ENCODE measurements at regions not wholly inside any gene's neighbourhood (a gene's known extent, or its start where the extent isn't known, plus 50 kb on each side); places are given as distances from the start of the nearest gene placed in this dataset.

DNA sequence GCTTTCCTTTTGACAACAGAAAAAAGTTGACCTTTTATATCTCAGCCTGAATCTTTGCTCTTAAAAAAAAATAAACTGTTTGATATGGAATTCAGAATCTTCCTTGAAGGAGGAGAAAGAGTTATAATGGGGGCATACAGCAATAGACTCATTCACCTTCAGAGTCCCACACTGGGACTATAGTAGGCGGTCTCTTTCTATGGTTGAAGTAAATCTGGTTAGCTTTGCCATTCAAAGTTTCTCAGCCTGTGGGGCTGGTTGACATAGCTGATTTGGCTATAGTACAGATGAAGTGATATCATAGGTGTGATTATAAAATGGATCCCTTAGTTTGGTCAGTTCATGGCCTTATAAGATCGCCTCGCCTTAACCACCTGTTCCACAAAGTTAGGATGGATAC lies 156.2 kb downstream of the SH2D1A start:
- TF ChIP-seq, protein P1, sequence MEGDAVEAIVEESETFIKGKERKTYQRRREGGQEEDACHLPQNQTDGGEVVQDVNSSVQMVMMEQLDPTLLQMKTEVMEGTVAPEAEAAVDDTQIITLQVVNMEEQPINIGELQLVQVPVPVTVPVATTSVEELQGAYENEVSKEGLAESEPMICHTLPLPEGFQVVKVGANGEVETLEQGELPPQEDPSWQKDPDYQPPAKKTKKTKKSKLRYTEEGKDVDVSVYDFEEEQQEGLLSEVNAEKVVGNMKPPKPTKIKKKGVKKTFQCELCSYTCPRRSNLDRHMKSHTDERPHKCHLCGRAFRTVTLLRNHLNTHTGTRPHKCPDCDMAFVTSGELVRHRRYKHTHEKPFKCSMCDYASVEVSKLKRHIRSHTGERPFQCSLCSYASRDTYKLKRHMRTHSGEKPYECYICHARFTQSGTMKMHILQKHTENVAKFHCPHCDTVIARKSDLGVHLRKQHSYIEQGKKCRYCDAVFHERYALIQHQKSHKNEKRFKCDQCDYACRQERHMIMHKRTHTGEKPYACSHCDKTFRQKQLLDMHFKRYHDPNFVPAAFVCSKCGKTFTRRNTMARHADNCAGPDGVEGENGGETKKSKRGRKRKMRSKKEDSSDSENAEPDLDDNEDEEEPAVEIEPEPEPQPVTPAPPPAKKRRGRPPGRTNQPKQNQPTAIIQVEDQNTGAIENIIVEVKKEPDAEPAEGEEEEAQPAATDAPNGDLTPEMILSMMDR (conservative IDR thresholded peaks at IDR 0.05) = no peak
- TF ChIP-seq EZH2 (IDR thresholded peaks at IDR 0.05; ENCODE audit: low read depth) = no peak

Data from PC-9 (cell line).